Loucy (cell line): ENCODE measurements at regions not wholly inside any gene's neighbourhood (a gene's known extent, or its start where the extent isn't known, plus 50 kb on each side); places are given as distances from the start of the nearest gene placed in this dataset.

ENCODE experiments used
- H2AFZ ChIP-seq: fragments of 200-600 bp; sonication (generic); 2 replicates; pipeline ENCODE4 v1.6.0; 2016; ENCODE audit warnings: antibody characterized with exemption, mild to moderate bottlenecking, low read length, moderate library complexity
- H3F3A ChIP-seq: fragments of 200-600 bp; 2 replicates; pipeline ENCODE4 v1.6.0; 2016; ENCODE audit warnings: antibody characterized with exemption, low read depth, mild to moderate bottlenecking
- H3K27me3 ChIP-seq: fragments of 200-600 bp; sonication (generic); 2 replicates; pipeline ENCODE4 v1.6.1; 2014; ENCODE audit warnings: low read length, mild to moderate bottlenecking; ENCODE audit not compliant: insufficient read depth, poor library complexity, severe bottlenecking
- H3K36me3 ChIP-seq: fragments of 200-600 bp; sonication (generic); 2 replicates; pipeline ENCODE4 v1.6.1; 2016; ENCODE audit warnings: low read length; ENCODE audit not compliant: insufficient read depth
- H3K4me1 ChIP-seq: fragments of 200-600 bp; sonication (generic); 2 replicates; pipeline ENCODE4 v1.5.1; 2014; ENCODE audit warnings: low read length, mild to moderate bottlenecking; ENCODE audit not compliant: insufficient read depth, poor library complexity, severe bottlenecking
- H3K4me2 ChIP-seq: fragments of 200-600 bp; sonication (generic); 2 replicates; pipeline ENCODE4 v1.6.0; 2014; ENCODE audit warnings: antibody characterized with exemption, low read length, low read depth, mild to moderate bottlenecking; ENCODE audit not compliant: poor library complexity, severe bottlenecking
- H3K4me3 ChIP-seq: fragments of 200-600 bp; sonication (generic); 2 replicates; pipeline ENCODE4 v1.5.1; 2014; ENCODE audit warnings: low read length, mild to moderate bottlenecking, mixed read lengths; ENCODE audit not compliant: poor library complexity, severe bottlenecking
- H3K79me2 ChIP-seq: fragments of 200-600 bp; sonication (generic); 2 replicates; pipeline ENCODE4 v1.6.1; 2014; ENCODE audit warnings: low read length; ENCODE audit not compliant: insufficient read depth
- H3K9ac ChIP-seq: fragments of 200-600 bp; sonication (generic); 2 replicates; pipeline ENCODE4 v1.6.0; 2014; ENCODE audit warnings: mild to moderate bottlenecking, low read depth, low read length, moderate library complexity; ENCODE audit not compliant: poor library complexity, severe bottlenecking
- H3K9me2 ChIP-seq: fragments of 200-600 bp; sonication (generic); replicated peaks from 2 replicates; pipeline ENCODE4 v1.6.1; 2016; ENCODE audit warnings: low read depth, low read length, mixed read lengths
- H3K9me3 ChIP-seq: fragments of 200-600 bp; sonication (generic); 2 replicates; pipeline ENCODE4 v1.6.1; 2014; ENCODE audit warnings: mild to moderate bottlenecking, antibody characterized with exemption, low read length, low read depth; ENCODE audit not compliant: insufficient read depth
- H4K20me1 ChIP-seq: fragments of 200-600 bp; sonication (generic); 2 replicates; pipeline ENCODE4 v1.6.0; 2014; ENCODE audit warnings: antibody characterized with exemption, low read length, mild to moderate bottlenecking; ENCODE audit not compliant: insufficient read depth, poor library complexity, severe bottlenecking
- CTCF ChIP-seq: fragments of 200-600 bp; sonication (generic); conservative IDR thresholded peaks from 2 replicates; pipeline ENCODE4 v1.5.1; 2014; ENCODE audit warnings: mild to moderate bottlenecking, antibody characterized with exemption, low read length
- EZH2phosphoT487 ChIP-seq: fragments of 200-600 bp; IDR thresholded peaks from 2 replicates; pipeline ENCODE4 v1.6.1; 2018; ENCODE audit warnings: antibody characterized with exemption, mild to moderate bottlenecking, moderate library complexity, borderline replicate concordance

- H3K36me3 ChIP-seq, result no peaks in the 10 kb centered on the region
Observed at GRCh38 chr20:43337036-43337435, 120.7 kb upstream of the SRSF6 start.

DNA sequence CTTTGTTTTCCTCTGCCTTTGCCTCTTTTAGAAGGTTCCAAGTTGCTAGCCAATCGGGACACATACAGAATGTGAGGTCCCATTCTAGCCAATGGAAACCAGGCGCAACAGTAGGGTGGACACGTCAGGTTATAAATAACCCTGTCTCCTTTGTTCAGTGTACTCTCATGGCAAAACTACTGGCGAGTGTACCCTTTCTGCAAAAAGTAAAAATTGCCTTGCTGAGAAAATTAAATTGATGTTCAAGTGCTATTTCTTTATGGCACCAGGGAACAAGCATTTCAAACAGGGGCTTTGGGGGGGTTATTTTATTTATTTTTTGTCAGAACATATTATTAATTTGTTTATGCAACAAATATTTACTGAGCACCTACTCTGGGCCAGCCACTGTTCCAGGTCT lies 123.6 kb upstream of the SRSF6 start:
- TF ChIP-seq EZH2phosphoT487 (no peak), CTCF (no peak)
- Histone ChIP-seq H3K4me3 (no peak overlapping the region), H3K9me2 (no peaks in the 10 kb centered on the region), H3K4me2 (no peak overlapping the region), H3K9ac (no peak overlapping the region), H3F3A (no peaks in the 10 kb centered on the region), H3K9me3 (peaks cover 5% of the 10 kb centered on the region; the same call in 1 of the 2 replicates), H3K27me3 (no peaks in the 10 kb centered on the region), H4K20me1 (no peaks in the 10 kb centered on the region), H3K79me2 (no peaks in the 10 kb centered on the region), H3K36me3 (no peaks in the 10 kb centered on the region), H2AFZ (no peak overlapping the region), H3K4me1 (no peaks in the 10 kb centered on the region)

More at GRCh38 chr20:43337036-43337435, 120.7 kb upstream of the SRSF6 start:
- H3K4me3 ChIP-seq, result no peak overlapping the region
- H3K9me2 ChIP-seq, result no peaks in the 10 kb centered on the region
- H2AFZ ChIP-seq, result no peak overlapping the region
- no peaks in the 10 kb centered on the region for H4K20me1 ChIP-seq
- no peaks in the 10 kb centered on the region for H3K4me1 ChIP-seq
- H3K27me3 ChIP-seq, result no peaks in the 10 kb centered on the region
- no peak overlapping the region for H3K9ac ChIP-seq
- H3F3A ChIP-seq, result no peaks in the 10 kb centered on the region
- H3K9me3 ChIP-seq, result peaks cover 11% of the 10 kb centered on the region; the same call in 1 of the 2 replicates
- H3K4me2 ChIP-seq, result no peak overlapping the region
- no peaks in the 10 kb centered on the region for H3K79me2 ChIP-seq
- TF ChIP-seq EZH2phosphoT487, result no peak
- TF ChIP-seq CTCF, result no peak

- H4K20me1 ChIP-seq, result no peaks in the 10 kb centered on the region
- no peaks in the 10 kb centered on the region for H3K9me2 ChIP-seq
- no peak for TF ChIP-seq CTCF
- TF ChIP-seq EZH2phosphoT487, result no peak
- H2AFZ ChIP-seq, result no peak overlapping the region
- no peak overlapping the region for H3K4me3 ChIP-seq
- no peaks in the 10 kb centered on the region for H3K36me3 ChIP-seq
- H3K79me2 ChIP-seq, result no peaks in the 10 kb centered on the region
- H3F3A ChIP-seq, result no peaks in the 10 kb centered on the region
- H3K4me2 ChIP-seq, result no peak overlapping the region
- H3K9ac ChIP-seq, result no peak overlapping the region
- H3K27me3 ChIP-seq, result no peaks in the 10 kb centered on the region
- H3K4me1 ChIP-seq, result no peaks in the 10 kb centered on the region
- peaks cover 5% of the 10 kb centered on the region; the same call in 1 of the 2 replicates for H3K9me3 ChIP-seq
Observed at GRCh38 chr20:43331906-43332305, 125.8 kb upstream of the SRSF6 start.
